WTC11 (cell line): ENCODE measurements at regions not wholly inside any gene's neighbourhood (a gene's known extent, or its start where the extent isn't known, plus 50 kb on each side); places are given as distances from the start of the nearest gene placed in this dataset.

ENCODE experiments used
- ATAC-seq: fragments of 200-7000 bp; cut with Tn5 transposase; 2 replicates; pipeline ENCODE4 v1.10.0; 2021; ENCODE audit warnings: mild to moderate bottlenecking, moderate library complexity
- CTCF ChIA-PET: fragments of 300-600 bp; sonication (Branson Sonifier 250); formaldehyde crosslinking; loops from one replicate; lab custom pipeline; 2021; ENCODE audit warnings: antibody characterized with exemption; lab: Charles Lee
- POLR2A ChIA-PET: fragments of 350-600 bp; sonication (Branson Sonifier 250); formaldehyde crosslinking; loops from one replicate; lab custom pipeline; 2021; ENCODE audit warnings: antibody characterized with exemption; lab: Charles Lee
- DNase-seq: peaks from one replicate; pipeline ENCODE4 v3.0.0; 2021; ENCODE audit warnings: low spot score
- H3K27ac Mint-ChIP-seq: 2 replicates; pipeline ENCODE4 v1.8.0; 2021; ENCODE audit warnings: mixed read lengths
- H3K27me3 Mint-ChIP-seq: 2 replicates; pipeline ENCODE4 v1.8.0; 2021; ENCODE audit warnings: low read depth, mild to moderate bottlenecking, moderate library complexity, mixed read lengths
- H3K36me3 Mint-ChIP-seq: 2 replicates; pipeline ENCODE4 v1.8.0; 2021; ENCODE audit warnings: mixed read lengths
- H3K4me1 Mint-ChIP-seq: 2 replicates; pipeline ENCODE4 v1.8.0; 2022; ENCODE audit warnings: mixed read lengths
- H3K4me3 Mint-ChIP-seq: 2 replicates; pipeline ENCODE4 v1.8.0; 2021; ENCODE audit warnings: mild to moderate bottlenecking, moderate library complexity, mixed read lengths
- H3K9me3 Mint-ChIP-seq: 2 replicates; pipeline ENCODE4 v1.8.0; 2021; ENCODE audit warnings: mixed read lengths
- ARID4B ChIP-seq: sonication (generic); formaldehyde crosslinking; IDR thresholded peaks from 2 replicates; pipeline ENCODE4 v1.8.0; 2023; ENCODE audit warnings: missing genetic modification reagents, mild to moderate bottlenecking, borderline replicate concordance
- E2F5 ChIP-seq: sonication (generic); formaldehyde crosslinking; IDR thresholded peaks from 2 replicates; pipeline ENCODE4 v1.8.1; 2022; ENCODE audit warnings: mild to moderate bottlenecking, moderate library complexity, missing genetic modification reagents
- ERG ChIP-seq: fragments of 250-450 bp; sonication (Bioruptor Pico); IDR thresholded peaks from 2 replicates; pipeline ENCODE4 v1.8.0; 2021; ENCODE audit warnings: mild to moderate bottlenecking
- GABPB1 ChIP-seq: sonication (generic); formaldehyde crosslinking; IDR thresholded peaks from 2 replicates; pipeline ENCODE4 v1.8.1; 2023; ENCODE audit warnings: mild to moderate bottlenecking, missing genetic modification reagents
- GTF2I ChIP-seq: fragments of 250-450 bp; sonication (Bioruptor Pico); conservative IDR thresholded peaks from 2 replicates; pipeline ENCODE4 v1.4.0; 2021; ENCODE audit warnings: mild to moderate bottlenecking
- IRF2 ChIP-seq: sonication (generic); formaldehyde crosslinking; IDR thresholded peaks from 2 replicates; pipeline ENCODE4 v1.8.0; 2022; ENCODE audit warnings: low read depth, missing genetic modification reagents, borderline replicate concordance
- JUN ChIP-seq: sonication (generic); formaldehyde crosslinking; IDR thresholded peaks from 2 replicates; pipeline ENCODE4 v1.8.0; 2023; ENCODE audit warnings: mild to moderate bottlenecking, missing genetic modification reagents
- KAT7 ChIP-seq: sonication (generic); formaldehyde crosslinking; IDR thresholded peaks from 2 replicates; pipeline ENCODE4 v1.8.1; 2023; ENCODE audit warnings: missing genetic modification reagents, mild to moderate bottlenecking, borderline replicate concordance
- MLX ChIP-seq: sonication (generic); formaldehyde crosslinking; IDR thresholded peaks from 2 replicates; pipeline ENCODE4 v1.8.1; 2023; ENCODE audit warnings: mild to moderate bottlenecking, missing genetic modification reagents, moderate library complexity
- MYBL2 ChIP-seq: sonication (generic); formaldehyde crosslinking; IDR thresholded peaks from 2 replicates; pipeline ENCODE4 v1.8.1; 2023; ENCODE audit warnings: mild to moderate bottlenecking, moderate library complexity, missing genetic modification reagents
- STAT6 ChIP-seq: sonication (generic); formaldehyde crosslinking; conservative IDR thresholded peaks from 2 replicates; pipeline ENCODE4 v1.8.1; 2023; ENCODE audit warnings: mild to moderate bottlenecking, low read depth, missing genetic modification reagents, moderate library complexity
- ZNF317 ChIP-seq: sonication (generic); formaldehyde crosslinking; IDR thresholded peaks from 2 replicates; pipeline ENCODE4 v1.8.1; 2023; ENCODE audit warnings: low read depth, mild to moderate bottlenecking, moderate library complexity, missing genetic modification reagents, borderline replicate concordance
- ZNF396 ChIP-seq: fragments of 250-450 bp; sonication (Bioruptor Pico); IDR thresholded peaks from 2 replicates; pipeline ENCODE4 v1.8.0; 2021; ENCODE audit warnings: mild to moderate bottlenecking, moderate library complexity, borderline replicate concordance
- ZNF416 ChIP-seq: fragments of 250-450 bp; sonication (Bioruptor Pico); IDR thresholded peaks from 2 replicates; pipeline ENCODE4 v1.9.0; 2021; ENCODE audit warnings: mild to moderate bottlenecking, inconsistent platforms

- no peak for TF ChIP-seq STAT6 (CRISPR knock-in tag)
These were observed 74.0 kb upstream of the MAP3K4 start (continued) for GRCh38 chr6:160917572-160917971.

GRCh38 chr6:160919723-160920440, 71.7 kb upstream of the MAP3K4 start:
- peaks cover 46% of the 10 kb centered on the region for H3K9me3 Mint-ChIP-seq
- peaks cover 18% of the 10 kb centered on the region for H3K36me3 Mint-ChIP-seq
- TF ChIP-seq GABPB1 (CRISPR knock-in tag) (peak; percentile 48; the same call in 1 of the 2 replicates), IRF2 (CRISPR knock-in tag) (no peak), JUN (CRISPR knock-in tag) (no peak), STAT6 (CRISPR knock-in tag) (no peak), KAT7 (no peak), ARID4B (no peak)
- ATAC-seq (no peak), DNase-seq (no peak)
- peaks cover 4% of the 10 kb centered on the region; the same call in 1 of the 2 replicates for H3K4me1 Mint-ChIP-seq
- H3K27ac Mint-ChIP-seq, result no peak overlapping the region
- CTCF ChIA-PET, result no interaction called here
- H3K27me3 Mint-ChIP-seq, result 0 out of 2 replicates have a peak, but pooled peaks cover 5% of the 10 kb centered on the region
- POLR2A ChIA-PET, result no interaction called here
- H3K4me3 Mint-ChIP-seq, result no peak overlapping the region

GRCh38 chr6:160921095-160921494, 70.5 kb upstream of the MAP3K4 start:
- ChIA-PET CTCF (no interaction called here), POLR2A (no interaction called here)
- H3K4me1 Mint-ChIP-seq, result peaks cover 4% of the 10 kb centered on the region; the same call in 1 of the 2 replicates
- peaks cover 56% of the 10 kb centered on the region for H3K9me3 Mint-ChIP-seq
- ATAC-seq (no peak), DNase-seq (no peak)
- peaks cover 18% of the 10 kb centered on the region for H3K36me3 Mint-ChIP-seq
- H3K27me3 Mint-ChIP-seq, result peaks cover 5% of the 10 kb centered on the region; the same call in 1 of the 2 replicates
- no peak overlapping the region for H3K4me3 Mint-ChIP-seq
- H3K27ac Mint-ChIP-seq, result no peak overlapping the region
- TF ChIP-seq ZNF396 (CRISPR knock-in tag) (no peak), STAT6 (CRISPR knock-in tag) (no peak), GABPB1 (CRISPR knock-in tag) (no peak), MLX (CRISPR knock-in tag) (no peak), MYBL2 (no peak), ZNF317 (CRISPR knock-in tag) (no peak), ZNF416 (CRISPR knock-in tag) (no peak), GTF2I (no peak), E2F5 (CRISPR knock-in tag) (no peak), ERG (no peak)
